Endometrial microvascular endothelial cells (primary cell): ENCODE measurements at regions not wholly inside any gene's neighbourhood (a gene's known extent, or its start where the extent isn't known, plus 50 kb on each side); places are given as distances from the start of the nearest gene placed in this dataset.

Experiments used
- in situ Hi-C: cut with HindIII; loops from 2 replicates; pipeline ENCODE4 v1.10.0; 2017; ENCODE audit warnings: low sequenced_read_pairs, low pct_unique_long_range_greater_than_20kb; ENCODE audit errors: inconsistent ontology term

- in situ Hi-C loops = no loop called here
These were observed 130.8 kb upstream of the C14orf180 start for GRCh38 chr14:104448721-104449120.

DNA sequence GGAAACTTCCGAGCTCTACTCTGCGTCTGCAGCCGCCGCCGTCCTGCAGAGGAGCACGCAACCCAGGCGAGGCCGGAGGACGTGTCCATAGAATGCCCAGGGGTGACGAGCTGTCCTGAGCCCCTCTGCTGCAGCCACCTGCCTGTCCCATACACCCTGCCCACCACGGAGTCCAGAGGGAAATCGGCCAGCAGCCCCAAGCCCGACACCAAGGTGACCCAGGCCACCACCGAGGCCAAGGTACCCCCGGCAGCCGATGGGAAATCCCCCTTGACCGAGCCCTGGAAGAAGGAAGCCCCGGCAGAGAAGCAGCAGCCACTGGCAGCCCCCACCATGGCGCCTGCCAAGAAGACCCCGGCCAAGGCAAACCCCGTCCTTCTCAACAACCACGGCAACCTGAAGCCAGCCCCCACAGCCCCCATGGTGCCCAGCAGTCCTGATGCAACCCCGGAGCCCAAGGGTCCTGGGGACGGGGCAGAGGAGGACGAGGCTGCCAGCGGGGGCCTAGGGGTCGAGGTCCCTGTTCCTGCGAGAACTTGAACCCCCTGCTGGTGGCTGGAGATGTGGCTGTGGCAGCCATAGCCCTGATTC lies 128.7 kb upstream of the C14orf180 start:
- in situ Hi-C loops = no loop called here

DNA sequence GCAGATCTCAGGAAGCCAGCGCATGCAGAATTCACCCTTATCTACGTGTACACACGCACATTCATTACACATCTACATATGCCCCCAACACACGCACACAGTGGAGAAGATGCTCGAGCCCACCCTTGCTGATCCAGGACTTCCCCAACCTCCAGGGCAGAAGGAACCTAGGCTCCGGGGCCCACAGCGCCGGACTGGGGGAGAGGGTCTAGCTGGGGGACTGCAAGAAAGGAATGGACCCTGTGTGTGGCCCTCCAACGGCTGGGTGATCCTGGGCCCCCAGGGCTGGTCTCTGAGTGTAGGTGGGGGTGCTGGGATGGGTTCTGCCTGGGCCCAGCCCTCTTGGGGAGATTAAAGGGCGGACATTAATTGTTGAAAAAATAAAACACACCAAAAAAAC lies 128.1 kb upstream of the C14orf180 start:
- in situ Hi-C loops = no loop called here

- in situ Hi-C loops = no loop called here
These were observed 120.7 kb upstream of the C14orf180 start for GRCh38 chr14:104458845-104459244.

DNA sequence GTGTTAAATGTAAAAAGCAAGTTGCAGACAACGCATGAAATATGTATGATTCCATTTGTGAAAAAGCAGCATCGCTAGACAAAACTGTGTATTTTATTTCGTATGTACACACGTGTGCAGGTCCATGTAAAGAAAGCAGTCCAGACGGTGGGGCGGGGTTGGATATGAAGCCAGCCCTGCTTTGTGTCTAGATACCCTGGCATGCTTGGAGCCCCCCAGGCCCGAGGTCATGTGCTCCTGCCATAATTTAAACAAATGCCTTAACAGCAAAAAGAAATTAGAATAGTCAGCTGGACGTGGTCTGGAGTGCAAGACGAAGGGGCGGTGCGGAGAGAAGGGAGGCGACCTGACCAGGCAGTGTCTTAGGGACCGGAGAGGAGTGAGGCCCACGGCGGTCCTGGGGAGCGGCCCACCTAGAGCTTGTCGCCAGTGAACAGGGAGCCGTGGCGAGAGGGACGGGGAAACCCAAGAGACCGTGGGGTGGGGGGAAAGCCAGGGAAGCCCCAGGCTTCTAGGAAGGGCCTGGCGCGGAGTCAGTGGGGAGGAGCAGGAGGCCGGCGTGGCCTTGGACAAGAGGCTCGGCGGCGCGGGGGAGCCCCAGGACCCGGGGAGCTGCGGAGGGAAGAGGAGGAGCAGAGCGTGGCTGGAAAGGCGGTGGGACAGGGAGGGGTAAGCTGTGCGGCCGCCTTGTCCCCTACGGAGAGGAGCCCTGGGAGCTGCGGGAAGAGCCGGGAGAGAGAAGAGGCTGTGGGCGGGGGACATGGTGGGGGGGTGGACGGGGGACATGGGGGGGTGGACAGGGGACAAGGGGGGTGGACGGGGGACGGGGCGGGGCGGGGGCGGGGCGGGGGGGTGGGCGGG lies 118.5 kb upstream of the C14orf180 start:
- in situ Hi-C loops = no loop called here

- in situ Hi-C loops = no loop called here
These were observed 117.7 kb upstream of the C14orf180 start for GRCh38 chr14:104461676-104462449.

- in situ Hi-C loops = no loop called here
These were observed 116.6 kb upstream of the C14orf180 start for GRCh38 chr14:104462651-104463630.

DNA sequence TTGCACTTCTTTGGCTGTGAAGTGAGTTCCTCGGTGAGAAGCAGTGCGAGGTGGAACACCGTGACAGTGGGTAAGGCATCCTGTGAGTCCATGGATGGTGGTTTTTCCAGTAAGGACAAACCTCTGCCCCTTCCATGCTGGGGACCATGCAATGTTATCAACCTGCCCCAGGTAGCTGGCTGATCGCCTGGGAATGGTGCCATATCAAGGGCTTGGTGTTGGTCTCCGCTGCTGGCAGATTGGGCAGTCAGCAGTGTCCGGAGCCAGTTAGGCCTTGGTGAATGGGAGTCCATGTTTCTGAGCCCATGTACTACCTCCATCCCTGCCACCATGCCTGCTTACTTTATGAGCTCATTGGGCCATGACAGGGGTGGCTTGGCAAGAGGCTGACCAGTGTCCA lies 114.7 kb upstream of the C14orf180 start:
- in situ Hi-C loops = no loop called here

DNA sequence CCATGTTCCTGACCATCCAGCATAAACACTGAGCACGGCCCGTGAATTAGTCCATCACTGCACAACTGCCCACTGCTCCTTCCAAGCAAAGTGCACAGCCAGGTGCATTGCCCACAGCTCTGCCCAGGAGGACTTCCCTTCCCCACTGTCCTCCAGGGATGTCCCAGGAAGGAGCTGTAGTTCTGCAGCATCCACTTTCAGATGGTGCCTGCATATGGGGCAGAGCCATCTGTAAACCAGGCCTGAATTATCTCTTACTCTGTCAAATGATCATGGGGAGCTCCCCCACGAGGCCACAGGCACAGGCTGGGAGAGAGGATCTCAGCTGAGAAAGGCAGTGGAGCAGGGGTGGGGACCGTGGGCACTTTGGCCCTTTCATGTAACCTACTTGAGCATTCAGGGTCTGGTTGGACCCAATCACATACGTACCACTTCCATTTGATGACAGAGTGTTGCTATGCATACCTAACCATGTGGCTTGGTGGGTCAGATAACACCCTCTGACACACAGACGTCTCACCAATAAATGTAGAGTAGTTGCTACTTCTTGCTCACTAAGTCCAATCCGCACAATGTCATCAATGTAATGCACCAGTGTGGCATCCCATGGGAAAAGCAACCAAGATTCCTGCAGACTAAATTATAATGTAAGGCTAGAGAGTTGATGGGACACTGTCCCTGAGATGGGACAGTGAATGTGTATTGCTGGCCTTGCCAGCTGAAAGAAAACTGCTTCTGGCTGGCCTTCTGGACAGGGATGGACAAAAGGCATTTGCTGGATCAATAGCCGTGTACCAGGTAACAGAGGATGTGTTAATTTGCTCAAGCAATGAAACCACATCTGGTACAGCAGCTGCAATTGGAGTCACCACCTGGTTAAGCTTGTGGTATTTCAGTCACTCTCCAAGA lies 113.8 kb upstream of the C14orf180 start:
- in situ Hi-C loops = no loop called here

- in situ Hi-C loops = no loop called here
These were observed 112.3 kb upstream of the C14orf180 start for GRCh38 chr14:104467236-104467635.

GRCh38 chr14:104467641-104468040 lies 111.9 kb upstream of the C14orf180 start:
- in situ Hi-C loops = no loop called here

DNA sequence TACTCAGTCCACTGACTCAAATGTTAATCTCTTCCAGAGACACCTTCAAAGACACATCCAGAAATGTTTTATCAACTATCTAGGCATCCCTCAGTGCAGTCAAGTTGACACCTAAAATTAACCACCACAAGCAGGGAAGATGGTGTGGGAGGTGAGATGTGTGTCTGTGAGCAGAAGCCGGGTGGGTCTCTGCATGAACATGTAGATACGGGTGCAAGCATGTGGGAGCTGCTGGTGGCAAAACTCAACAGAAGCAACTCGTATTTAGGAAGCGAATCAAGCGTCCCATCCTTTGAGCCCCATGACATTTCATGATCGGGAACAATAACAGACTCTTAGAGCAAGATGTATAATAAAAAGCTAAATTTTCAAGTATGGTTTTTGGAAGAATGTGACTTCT lies 110.0 kb upstream of the C14orf180 start:
- in situ Hi-C loops = no loop called here

- in situ Hi-C loops = no loop called here
These were observed 109.0 kb upstream of the C14orf180 start for GRCh38 chr14:104470588-104470987.

DNA sequence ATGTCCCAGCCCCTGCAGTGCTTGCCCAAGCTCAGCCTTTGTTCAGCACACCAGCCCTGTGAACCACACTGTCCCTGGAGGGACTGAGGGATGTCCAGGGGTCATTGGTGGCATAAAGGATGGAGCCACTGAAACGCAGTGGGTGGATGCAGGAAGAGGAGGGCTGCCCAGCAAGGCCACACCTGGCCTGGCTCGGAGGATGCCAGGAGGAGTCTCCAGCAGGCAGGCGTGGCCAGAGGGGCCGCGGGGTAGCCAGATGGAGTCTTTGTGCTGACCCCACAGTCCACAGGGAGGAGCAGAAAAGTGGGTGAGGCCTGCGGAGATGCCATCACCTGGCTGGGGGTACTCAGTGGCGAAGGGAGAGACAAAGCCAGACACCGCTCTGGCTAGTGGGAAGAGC lies 108.5 kb upstream of the C14orf180 start:
- in situ Hi-C loops = no loop called here

DNA sequence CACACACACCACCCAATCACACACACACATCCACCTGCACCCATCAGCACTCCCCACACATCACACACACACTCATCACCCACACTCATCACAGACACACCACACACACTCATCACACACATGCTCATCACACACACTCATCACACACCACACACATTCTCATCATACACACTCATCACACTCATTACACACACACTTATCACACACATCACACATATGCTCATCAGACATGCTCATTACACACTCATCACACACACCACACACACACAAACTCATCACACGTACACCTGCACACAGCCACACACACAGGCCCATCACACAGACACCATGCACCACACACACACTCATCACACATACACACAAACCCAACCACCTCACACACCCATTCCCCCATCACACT lies 107.5 kb upstream of the C14orf180 start:
- in situ Hi-C loops = no loop called here

DNA sequence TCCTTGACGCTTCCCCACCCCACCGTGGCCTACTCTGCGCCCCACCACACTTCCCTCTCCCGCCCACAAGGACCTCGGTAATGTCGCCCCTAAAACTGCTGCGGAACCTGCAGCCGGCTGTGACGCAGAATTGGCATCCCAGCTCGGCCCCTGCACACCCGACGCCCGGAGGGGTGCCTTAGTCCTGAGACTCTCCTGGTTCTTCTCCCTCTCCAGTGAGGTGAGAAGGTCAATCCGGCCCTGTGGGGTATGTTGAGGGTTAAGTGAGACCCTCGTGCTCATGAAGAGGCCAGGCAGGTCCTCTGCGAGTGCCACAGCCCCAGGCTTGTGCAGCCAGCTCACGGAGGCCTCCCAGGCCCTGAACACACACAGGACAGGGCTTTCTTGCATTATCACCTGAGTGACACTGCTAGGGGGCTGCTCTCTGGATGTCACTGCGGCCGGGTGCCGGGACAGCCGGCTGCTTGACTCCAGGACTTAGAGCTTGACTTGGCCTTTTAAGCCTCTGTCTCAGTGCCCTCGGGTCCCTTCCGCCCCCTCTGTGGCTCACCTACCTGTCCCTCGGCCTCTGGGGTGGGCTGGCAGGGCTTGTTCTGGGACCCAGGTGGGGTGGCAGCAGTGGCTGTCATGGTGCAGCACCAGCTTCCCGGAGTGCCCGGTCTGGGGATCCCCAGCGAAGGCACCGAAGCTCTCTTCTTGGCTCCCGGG lies 106.9 kb upstream of the C14orf180 start:
- in situ Hi-C loops = no loop called here

- in situ Hi-C loops = no loop called here
These were observed 106.4 kb upstream of the C14orf180 start for GRCh38 chr14:104473244-104473565.
